H9 (cell line): ENCODE measurements at regions not wholly inside any gene's neighbourhood (a gene's known extent, or its start where the extent isn't known, plus 50 kb on each side); places are given as distances from the start of the nearest gene placed in this dataset.

Source experiments
- DNase-seq: peaks from one replicate; pipeline ENCODE4 v3.0.0-alpha.2; 2017
- H2AFZ ChIP-seq: one replicate; pipeline ENCODE4 v1.6.1; 2013; ENCODE audit warnings: mild to moderate bottlenecking, low read length, control low read depth, moderate library complexity
- H2AK5ac ChIP-seq: 2 replicates; pipeline ENCODE4 v1.6.1; 2013; ENCODE audit warnings: low read length, control low read depth, mixed read lengths; ENCODE audit not compliant: insufficient read length
- H2BK120ac ChIP-seq: one replicate; pipeline ENCODE4 v1.6.1; 2013; ENCODE audit warnings: low read depth, mild to moderate bottlenecking, low read length, control low read depth, inconsistent platforms; ENCODE audit not compliant: poor library complexity, severe bottlenecking
- H2BK12ac ChIP-seq: 2 replicates; pipeline ENCODE4 v1.6.1; 2013; ENCODE audit warnings: low read length, control low read depth, mixed read lengths, low read depth; ENCODE audit not compliant: insufficient read length
- H2BK15ac ChIP-seq: 2 replicates; pipeline ENCODE4 v1.6.1; 2013; ENCODE audit warnings: low read depth, low read length, control low read depth
- H2BK20ac ChIP-seq: one replicate; pipeline ENCODE4 v1.6.1; 2013; ENCODE audit warnings: low read depth, mild to moderate bottlenecking, low read length, control low read depth, inconsistent platforms; ENCODE audit not compliant: poor library complexity, severe bottlenecking
- H2BK5ac ChIP-seq: 2 replicates; pipeline ENCODE4 v1.6.1; 2013; ENCODE audit warnings: low read length, control low read depth, mixed read lengths; ENCODE audit not compliant: insufficient read length
- H3K14ac ChIP-seq: 2 replicates; pipeline ENCODE4 v1.6.1; 2013; ENCODE audit warnings: low read length, control low read depth; ENCODE audit not compliant: insufficient read depth
- H3K18ac ChIP-seq: 2 replicates; pipeline ENCODE4 v1.6.1; 2013; ENCODE audit warnings: low read depth, mild to moderate bottlenecking, mixed read lengths, low read length, control low read depth; ENCODE audit not compliant: insufficient read length
- H3K23ac ChIP-seq: 2 replicates; pipeline ENCODE4 v1.6.1; 2013; ENCODE audit warnings: low read length, control low read depth, mixed read lengths, low read depth; ENCODE audit not compliant: insufficient read length
- H3K23me2 ChIP-seq: 2 replicates; pipeline ENCODE4 v1.6.1; 2013; ENCODE audit warnings: low read depth, mild to moderate bottlenecking, mixed read lengths, low read length, control low read depth; ENCODE audit not compliant: insufficient read length, poor library complexity, severe bottlenecking
- H3K27ac ChIP-seq: 2 replicates; pipeline ENCODE4 v1.5.1; 2013; ENCODE audit warnings: low read length, control low read depth, mixed read lengths, low read depth; ENCODE audit not compliant: insufficient read length
- H3K27me3 ChIP-seq: 2 replicates; pipeline ENCODE4 v1.6.1; 2013; ENCODE audit warnings: low read length, control low read depth, inconsistent platforms; ENCODE audit not compliant: insufficient read depth
- H3K4ac ChIP-seq: 2 replicates; pipeline ENCODE4 v1.6.1; 2013; ENCODE audit warnings: low read depth, mild to moderate bottlenecking, control low read depth, inconsistent platforms, low read length, moderate library complexity
- H3K4me1 ChIP-seq: 2 replicates; pipeline ENCODE4 v1.6.1; 2013; ENCODE audit warnings: low read length, control low read depth, inconsistent platforms; ENCODE audit not compliant: insufficient read depth
- H3K4me2 ChIP-seq: 2 replicates; pipeline ENCODE4 v1.6.1; 2013; ENCODE audit warnings: low read length, control low read depth, mixed read lengths; ENCODE audit not compliant: insufficient read length, insufficient read depth
- H3K56ac ChIP-seq: 2 replicates; pipeline ENCODE4 v1.6.1; 2013; ENCODE audit warnings: low read depth, mild to moderate bottlenecking, mixed read lengths, low read length, control low read depth; ENCODE audit not compliant: insufficient read length
- H3K79me1 ChIP-seq: 2 replicates; pipeline ENCODE4 v1.6.1; 2013; ENCODE audit warnings: low read depth, mild to moderate bottlenecking, moderate library complexity, low read length, control low read depth, inconsistent platforms; ENCODE audit not compliant: insufficient read depth, poor library complexity, severe bottlenecking
- H3K79me2 ChIP-seq: 2 replicates; pipeline ENCODE4 v1.6.1; 2013; ENCODE audit warnings: low read length, control low read depth, inconsistent platforms; ENCODE audit not compliant: insufficient read depth
- H3K9ac ChIP-seq: 2 replicates; pipeline ENCODE4 v1.6.1; 2013; ENCODE audit warnings: low read length, control low read depth, mixed read lengths; ENCODE audit not compliant: insufficient read length; ENCODE audit errors: extremely low read depth
- H3K9me3 ChIP-seq: one replicate; pipeline ENCODE4 v1.6.1; 2013; ENCODE audit warnings: low read depth, low read length, inconsistent platforms; ENCODE audit not compliant: control insufficient read depth
- H3T11ph ChIP-seq: one replicate; pipeline ENCODE4 v1.6.1; 2013; ENCODE audit warnings: mild to moderate bottlenecking, low read length, control low read depth, inconsistent platforms
- H4K20me1 ChIP-seq: one replicate; pipeline ENCODE4 v1.6.1; 2013; ENCODE audit not compliant: control insufficient read depth, insufficient read length, insufficient read depth
- H4K5ac ChIP-seq: 2 replicates; pipeline ENCODE4 v1.6.1; 2013; ENCODE audit warnings: low read depth, mild to moderate bottlenecking, mixed read lengths, low read length, control low read depth; ENCODE audit not compliant: insufficient read length
- H4K8ac ChIP-seq: replicated peaks from 2 replicates; pipeline ENCODE4 v1.6.1; 2013; ENCODE audit warnings: low read length, control low read depth, mixed read lengths, low read depth; ENCODE audit not compliant: insufficient read length
- H4K91ac ChIP-seq: 2 replicates; pipeline ENCODE4 v1.6.1; 2013; ENCODE audit warnings: low read depth, mild to moderate bottlenecking, moderate library complexity, mixed read lengths, low read length, control low read depth; ENCODE audit not compliant: insufficient read length
- H3K27ac Mint-ChIP-seq, 3 experiments: 2 replicates in 2 of 3; 3 replicates in 1 of 3; pipeline ENCODE4 v1.8.0; 2020 to 2021; ENCODE audit warnings: mixed read lengths in 3 of 3, mild to moderate bottlenecking in 1 of 3, moderate library complexity in 1 of 3
- H3K27me3 Mint-ChIP-seq: 2 replicates; pipeline ENCODE4 v1.8.0; 2021; ENCODE audit warnings: low read depth, mild to moderate bottlenecking, moderate library complexity, mixed read lengths
- H3K36me3 Mint-ChIP-seq, 3 experiments: 2 replicates in 2 of 3; 3 replicates in 1 of 3; pipeline ENCODE4 v1.8.0; 2020 to 2021; ENCODE audit warnings: low read depth in 3 of 3, mixed read lengths in 3 of 3; ENCODE audit not compliant: insufficient read depth in 1 of 3
- H3K4me1 Mint-ChIP-seq, 2 experiments: 2 replicates each; pipeline ENCODE4 v1.8.0; 2020; ENCODE audit warnings: mixed read lengths in 2 of 2
- H3K4me3 Mint-ChIP-seq, 2 experiments: 2 replicates in 1 of 2; 3 replicates in 1 of 2; pipeline ENCODE4 v1.8.0; 2020 to 2021; ENCODE audit warnings: mild to moderate bottlenecking in 2 of 2, mixed read lengths in 2 of 2, moderate library complexity in 1 of 2
- H3K9me3 Mint-ChIP-seq, 2 experiments: 2 replicates in 1 of 2; 3 replicates in 1 of 2; pipeline ENCODE4 v1.8.0; 2020; ENCODE audit warnings: mild to moderate bottlenecking in 2 of 2, mixed read lengths in 2 of 2, moderate library complexity in 1 of 2
- WGBS: extraction: QIAGEN DNeasy Blood & Tissue Kit; methylation state at CpG from one replicate; pipeline ENCODE4 v1.1.7; 2013; ENCODE audit warnings: missing lambda C conversion rate, low lambda C conversion rate, mixed read lengths; ENCODE audit not compliant: insufficient read length; ENCODE audit errors: extremely low coverage; 5-methylcytosine and 5-hydroxymethylcytosine counted together
- TF ChIP-seq, protein P1 (sequence below): fragments of 200-600 bp; sonication (generic); conservative IDR thresholded peaks from 3 replicates; pipeline ENCODE4 v1.8.0; 2021; ENCODE audit warnings: antibody characterized with exemption, mild to moderate bottlenecking

DNA sequence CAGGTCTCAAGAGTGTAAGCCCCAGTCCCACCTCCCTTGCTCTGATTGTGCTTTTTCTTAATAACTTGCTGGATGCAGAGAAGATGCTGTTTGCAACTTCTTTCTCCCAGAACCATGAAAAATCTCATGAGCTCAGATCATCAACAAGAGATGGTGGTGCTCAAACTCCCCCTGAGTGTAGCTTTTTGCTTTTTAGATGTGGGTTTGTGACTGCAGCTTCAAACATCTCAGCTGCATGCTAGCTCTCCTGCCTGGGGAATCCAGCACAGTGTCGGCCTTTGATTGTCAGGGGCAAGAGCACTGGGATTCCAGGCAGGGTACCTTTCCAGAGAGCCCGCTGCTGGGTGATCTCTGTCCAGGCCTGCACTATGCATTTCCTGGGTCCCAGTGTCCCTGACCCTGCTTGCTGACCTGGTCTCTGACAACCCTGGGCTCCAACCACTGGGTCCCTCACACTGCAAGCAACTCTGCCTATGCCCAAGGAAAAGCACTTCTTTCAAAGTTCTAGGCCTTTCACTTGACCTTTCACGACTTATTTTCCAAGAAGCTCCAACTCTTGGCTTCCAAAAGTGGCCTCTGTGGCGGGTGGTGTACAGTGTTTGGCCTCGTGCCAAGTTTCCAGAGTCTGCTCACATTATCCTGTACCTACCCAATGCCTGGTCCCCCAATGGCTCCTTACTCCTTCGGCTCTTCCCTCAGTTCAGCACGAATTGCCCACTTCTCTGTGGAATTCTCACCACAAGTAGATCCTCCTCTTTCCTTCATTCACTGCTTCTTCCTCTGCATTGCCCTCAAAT lies 69.7 kb upstream of the LY86 start:
- no CpG with 5 or more reads among the region's 7 CpGs for WGBS
- peaks cover 2% of the 10 kb centered on the region; the same call in 1 of the 2 replicates for H3K4me1 ChIP-seq
- H3K14ac ChIP-seq = no peak overlapping the region
- no peak overlapping the region for H2BK15ac ChIP-seq
- no peak overlapping the region for H3K56ac ChIP-seq
- H3K4me2 ChIP-seq = no peak overlapping the region
- H3K9ac ChIP-seq = no peak overlapping the region
- H3K79me1 ChIP-seq = no peaks in the 10 kb centered on the region
- H3K4me3 Mint-ChIP-seq = no peak overlapping the region
- H3T11ph ChIP-seq = no peak overlapping the region
- H3K36me3 Mint-ChIP-seq = no peaks in the 10 kb centered on the region
- H3K27ac ChIP-seq = no peak overlapping the region
- H3K23me2 ChIP-seq = no peaks in the 10 kb centered on the region
- H3K23ac ChIP-seq = no peak overlapping the region
- no peak overlapping the region; a peak in 1 of 7 replicates for H3K27ac Mint-ChIP-seq
- H3K9me3 ChIP-seq = no peaks in the 10 kb centered on the region
- H3K9me3 Mint-ChIP-seq = no peaks in the 10 kb centered on the region
- H2BK20ac ChIP-seq = no peak overlapping the region
- H4K20me1 ChIP-seq = no peaks in the 10 kb centered on the region
- no peak overlapping the region for H4K91ac ChIP-seq
- no peak overlapping the region for H2BK5ac ChIP-seq
- H2AFZ ChIP-seq = no peak overlapping the region
- no peak overlapping the region for H4K8ac ChIP-seq
- no peaks in the 10 kb centered on the region for H3K79me2 ChIP-seq
- no peak overlapping the region for H2AK5ac ChIP-seq
- H3K27me3 Mint-ChIP-seq = peaks cover 11% of the 10 kb centered on the region
- no peaks in the 10 kb centered on the region for H3K27me3 ChIP-seq
- TF ChIP-seq, protein P1, sequence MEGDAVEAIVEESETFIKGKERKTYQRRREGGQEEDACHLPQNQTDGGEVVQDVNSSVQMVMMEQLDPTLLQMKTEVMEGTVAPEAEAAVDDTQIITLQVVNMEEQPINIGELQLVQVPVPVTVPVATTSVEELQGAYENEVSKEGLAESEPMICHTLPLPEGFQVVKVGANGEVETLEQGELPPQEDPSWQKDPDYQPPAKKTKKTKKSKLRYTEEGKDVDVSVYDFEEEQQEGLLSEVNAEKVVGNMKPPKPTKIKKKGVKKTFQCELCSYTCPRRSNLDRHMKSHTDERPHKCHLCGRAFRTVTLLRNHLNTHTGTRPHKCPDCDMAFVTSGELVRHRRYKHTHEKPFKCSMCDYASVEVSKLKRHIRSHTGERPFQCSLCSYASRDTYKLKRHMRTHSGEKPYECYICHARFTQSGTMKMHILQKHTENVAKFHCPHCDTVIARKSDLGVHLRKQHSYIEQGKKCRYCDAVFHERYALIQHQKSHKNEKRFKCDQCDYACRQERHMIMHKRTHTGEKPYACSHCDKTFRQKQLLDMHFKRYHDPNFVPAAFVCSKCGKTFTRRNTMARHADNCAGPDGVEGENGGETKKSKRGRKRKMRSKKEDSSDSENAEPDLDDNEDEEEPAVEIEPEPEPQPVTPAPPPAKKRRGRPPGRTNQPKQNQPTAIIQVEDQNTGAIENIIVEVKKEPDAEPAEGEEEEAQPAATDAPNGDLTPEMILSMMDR = no peak
- no peak overlapping the region for H2BK12ac ChIP-seq
- DNase-seq = no peak
- no peak overlapping the region for H2BK120ac ChIP-seq
- H3K4ac ChIP-seq = no peak overlapping the region
- H3K4me1 Mint-ChIP-seq = peaks cover 6 to 7% of the 10 kb centered on the region in 2 experiments
- no peak overlapping the region for H4K5ac ChIP-seq
- no peak overlapping the region for H3K18ac ChIP-seq
